A673 (cell line): ENCODE measurements at regions not wholly inside any gene's neighbourhood (a gene's known extent, or its start where the extent isn't known, plus 50 kb on each side); places are given as distances from the start of the nearest gene placed in this dataset.

Source experiments
- BruUV-seq: library from RNA; stranded (reverse); fragments of 400-500 nt; replicated peaks from 2 replicates; lab custom pipeline; 2021; lab: Mats Ljungman, UMichigan
- CTCF ChIA-PET: fragments of 300-600 bp; sonication (Branson Sonifier 250); formaldehyde crosslinking; loops from one replicate; lab custom pipeline; 2022; ENCODE audit warnings: antibody characterized with exemption; lab: Charles Lee
- POLR2A ChIA-PET: fragments of 300-600 bp; sonication (Branson Sonifier 250); formaldehyde crosslinking; loops from one replicate; lab custom pipeline; 2022; ENCODE audit warnings: antibody characterized with exemption; ENCODE audit not compliant: low non-redundant PET; lab: Charles Lee
- DNase-seq: peaks from one replicate; pipeline ENCODE4 v3.0.0-alpha.2; 2015; ENCODE audit warnings: low spot score
- H3K27ac ChIP-seq: fragments of 200-600 bp; sonication (generic); 2 replicates; pipeline ENCODE4 v1.5.1; 2016; ENCODE audit warnings: mixed run types, low read depth, mild to moderate bottlenecking, mixed read lengths, antibody characterized with exemption, low read length; ENCODE audit not compliant: poor library complexity, severe bottlenecking
- H3K27me3 ChIP-seq: fragments of 200-600 bp; sonication (generic); replicated peaks from 2 replicates; pipeline ENCODE4 v1.6.1; 2017; ENCODE audit warnings: mixed run types, low read depth, mild to moderate bottlenecking, mixed read lengths, antibody characterized with exemption, low read length; ENCODE audit not compliant: insufficient read depth, poor library complexity
- H3K36me3 ChIP-seq: fragments of 200-600 bp; sonication (generic); 2 replicates; pipeline ENCODE4 v1.6.1; 2016; ENCODE audit warnings: mixed run types, mild to moderate bottlenecking, mixed read lengths, antibody characterized with exemption, low read length; ENCODE audit not compliant: insufficient read depth, poor library complexity, severe bottlenecking
- H3K4me1 ChIP-seq: fragments of 200-600 bp; sonication (generic); 2 replicates; pipeline ENCODE4 v1.6.1; 2017; ENCODE audit warnings: mixed run types, mild to moderate bottlenecking, mixed read lengths, antibody characterized with exemption, low read length; ENCODE audit not compliant: insufficient read depth, poor library complexity, severe bottlenecking
- H3K4me3 ChIP-seq: fragments of 200-600 bp; sonication (generic); 2 replicates; pipeline ENCODE4 v1.5.1; 2016; ENCODE audit warnings: low read depth, mixed run types, mild to moderate bottlenecking, mixed read lengths, low read length; ENCODE audit not compliant: poor library complexity, severe bottlenecking
- H3K9me3 ChIP-seq: fragments of 200-600 bp; sonication (generic); 2 replicates; pipeline ENCODE4 v1.6.1; 2016; ENCODE audit warnings: mixed run types, low read depth, mild to moderate bottlenecking, mixed read lengths, antibody characterized with exemption, low read length; ENCODE audit not compliant: poor library complexity, severe bottlenecking
- EZH2 ChIP-seq: fragments of 200-600 bp; sonication (generic); IDR thresholded peaks from 2 replicates; pipeline ENCODE4 v1.6.1; 2017; ENCODE audit warnings: borderline replicate concordance, low read depth, mild to moderate bottlenecking, mixed read lengths, antibody characterized with exemption, low read length; ENCODE audit not compliant: poor library complexity, severe bottlenecking
- intact Hi-C: fragments of 100-400 bp; cut with micrococcal nuclease; formaldehyde crosslinking; loops from one replicate; pipeline ENCODE4 v1.10.0; 2022; ENCODE audit not compliant: unreplicated experiment
- TF ChIP-seq, protein P1 (sequence below): fragments of 300-800, 200-600 bp; sonication (generic); conservative IDR thresholded peaks from 2 replicates; pipeline ENCODE4 v1.5.1; 2017; ENCODE audit warnings: low read depth, mild to moderate bottlenecking, antibody characterized with exemption, low read length, moderate library complexity, mixed read lengths

DNA sequence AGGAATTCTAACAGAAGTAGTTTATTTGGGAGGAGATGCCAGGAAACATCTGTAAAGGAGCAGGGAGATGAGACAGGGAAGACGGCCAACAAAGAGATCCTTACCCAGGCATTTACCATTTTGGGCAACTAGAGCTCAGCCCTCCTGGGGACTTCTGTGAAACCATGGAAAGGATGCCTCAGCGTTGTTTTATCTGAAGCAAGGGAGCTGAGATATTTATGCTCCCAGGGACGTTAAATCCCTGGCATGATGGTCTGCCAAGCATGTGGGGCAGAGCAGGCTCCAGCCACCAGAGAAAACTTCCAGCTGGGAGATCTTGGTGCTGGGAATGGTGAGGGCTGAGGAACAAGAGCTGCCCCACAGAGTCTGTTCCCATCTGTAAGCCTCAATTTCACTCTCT lies 114.8 kb upstream of the FOXF1 start:
- Histone ChIP-seq H3K9me3 (no peaks in the 10 kb centered on the region), H3K27me3 (peaks cover 7% of the 10 kb centered on the region), H3K4me3 (no peak overlapping the region), H3K4me1 (peaks cover 10% of the 10 kb centered on the region), H3K36me3 (no peaks in the 10 kb centered on the region), H3K27ac (no peak overlapping the region)
- ChIA-PET POLR2A (no interaction called here), CTCF (no interaction called here)
- intact Hi-C loops = no loop called here
- no peak for TF ChIP-seq EZH2
- TF ChIP-seq, protein P1, sequence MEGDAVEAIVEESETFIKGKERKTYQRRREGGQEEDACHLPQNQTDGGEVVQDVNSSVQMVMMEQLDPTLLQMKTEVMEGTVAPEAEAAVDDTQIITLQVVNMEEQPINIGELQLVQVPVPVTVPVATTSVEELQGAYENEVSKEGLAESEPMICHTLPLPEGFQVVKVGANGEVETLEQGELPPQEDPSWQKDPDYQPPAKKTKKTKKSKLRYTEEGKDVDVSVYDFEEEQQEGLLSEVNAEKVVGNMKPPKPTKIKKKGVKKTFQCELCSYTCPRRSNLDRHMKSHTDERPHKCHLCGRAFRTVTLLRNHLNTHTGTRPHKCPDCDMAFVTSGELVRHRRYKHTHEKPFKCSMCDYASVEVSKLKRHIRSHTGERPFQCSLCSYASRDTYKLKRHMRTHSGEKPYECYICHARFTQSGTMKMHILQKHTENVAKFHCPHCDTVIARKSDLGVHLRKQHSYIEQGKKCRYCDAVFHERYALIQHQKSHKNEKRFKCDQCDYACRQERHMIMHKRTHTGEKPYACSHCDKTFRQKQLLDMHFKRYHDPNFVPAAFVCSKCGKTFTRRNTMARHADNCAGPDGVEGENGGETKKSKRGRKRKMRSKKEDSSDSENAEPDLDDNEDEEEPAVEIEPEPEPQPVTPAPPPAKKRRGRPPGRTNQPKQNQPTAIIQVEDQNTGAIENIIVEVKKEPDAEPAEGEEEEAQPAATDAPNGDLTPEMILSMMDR = no peak
- no TSS peak for BruUV-seq
- DNase-seq = no peak

DNA sequence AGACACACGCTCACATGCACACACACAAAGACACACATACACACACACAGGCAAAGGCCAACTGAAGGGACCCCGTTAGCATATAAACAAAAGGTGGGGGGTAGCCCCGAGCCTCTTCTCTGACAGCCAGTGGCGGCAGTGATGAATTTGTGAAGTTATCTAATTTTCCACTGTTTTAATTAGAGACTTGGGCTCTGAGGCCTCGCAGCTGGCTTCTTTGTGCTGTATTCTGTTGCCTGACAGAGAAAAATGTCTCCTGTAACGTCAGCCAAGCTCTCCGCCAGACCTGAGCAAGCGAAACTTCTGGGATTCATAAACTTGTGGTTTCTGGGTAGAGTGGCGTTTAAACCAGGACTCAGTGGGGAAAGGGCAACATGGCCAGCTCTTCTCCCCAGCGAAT lies 113.9 kb upstream of the FOXF1 start:
- Histone ChIP-seq H3K36me3 (no peaks in the 10 kb centered on the region), H3K4me3 (no peak overlapping the region), H3K27me3 (peaks cover 15% of the 10 kb centered on the region), H3K27ac (peak overlapping the region; percentile 41), H3K9me3 (no peaks in the 10 kb centered on the region), H3K4me1 (peaks cover 10% of the 10 kb centered on the region)
- CTCF ChIA-PET = no interaction called here
- TF ChIP-seq, protein P1 = no peak
- TF ChIP-seq EZH2 = no peak
- DNase-seq = peak; percentile 22
- BruUV-seq = no TSS peak
- intact Hi-C loops = no loop called here
- POLR2A ChIA-PET = no interaction called here

DNA sequence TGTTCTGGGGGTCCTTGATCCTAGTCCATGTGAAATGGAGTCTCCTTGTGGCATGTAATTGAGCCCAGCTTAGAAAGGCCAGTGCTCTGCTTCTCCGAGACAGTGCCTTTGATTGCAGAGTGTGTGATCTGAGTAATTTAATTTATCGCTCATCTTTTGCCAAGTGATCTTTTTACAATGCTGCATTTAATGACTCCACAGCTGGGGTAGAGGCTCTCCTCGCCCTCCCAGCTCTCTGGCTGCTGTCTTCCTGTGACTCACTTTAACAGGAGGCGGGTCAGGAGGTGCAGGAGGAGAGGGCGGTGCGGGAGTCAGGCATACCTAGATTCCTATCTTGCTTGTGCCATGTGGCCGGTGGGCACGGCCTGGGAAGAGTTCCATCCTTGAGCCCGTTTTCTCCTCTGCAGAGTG lies 113.4 kb upstream of the FOXF1 start:
- no peaks in the 10 kb centered on the region for H3K36me3 ChIP-seq
- TF ChIP-seq EZH2 = no peak
- TF ChIP-seq, protein P1 = no peak
- ChIA-PET POLR2A (no interaction called here), CTCF (no interaction called here)
- H3K9me3 ChIP-seq = no peaks in the 10 kb centered on the region
- DNase-seq = peak; percentile 77
- intact Hi-C loops = no loop called here
- H3K4me3 ChIP-seq = no peak overlapping the region
- no TSS peak for BruUV-seq
- peak overlapping the region; percentile 41 for H3K27ac ChIP-seq
- peaks cover 20% of the 10 kb centered on the region for H3K27me3 ChIP-seq
- peaks cover 10% of the 10 kb centered on the region for H3K4me1 ChIP-seq
